Liver (tissue), 8 donors: ENCODE measurements at regions not wholly inside any gene's neighbourhood (a gene's known extent, or its start where the extent isn't known, plus 50 kb on each side); places are given as distances from the start of the nearest gene placed in this dataset.

Experiments
- DNase-seq: peaks from one replicate; pipeline ENCODE4 v3.0.0-alpha.2; 2017; ENCODE audit warnings: low spot score
- H3K27ac ChIP-seq, 2 donors: one replicate each; pipeline ENCODE4 v1.7.0; 2013; ENCODE audit warnings: inconsistent platforms in 2 of 2, low read length in 2 of 2, control low read depth in 1 of 2, low read depth in 1 of 2, mild to moderate bottlenecking in 1 of 2
- H3K27me3 ChIP-seq, 4 donors: one replicate each; pipeline versions ENCODE4 v1.6.1 to v1.7.0; 2013; ENCODE audit warnings: low read length in 3 of 4, inconsistent platforms in 1 of 4, mild to moderate bottlenecking in 1 of 4, moderate library complexity in 1 of 4; ENCODE audit not compliant: control insufficient read depth in 4 of 4, insufficient read depth in 4 of 4
- H3K36me3 ChIP-seq, 4 donors: one replicate each; pipeline versions ENCODE4 v1.6.1 to v1.7.0; 2013; ENCODE audit warnings: low read length in 3 of 4, mild to moderate bottlenecking in 3 of 4, low read depth in 1 of 4, moderate library complexity in 1 of 4; ENCODE audit not compliant: control insufficient read depth in 4 of 4, insufficient read depth in 3 of 4
- H3K4me1 ChIP-seq, 4 donors: one replicate each; pipeline versions ENCODE4 v1.6.1 to v1.7.0; 2013; ENCODE audit warnings: low read length in 3 of 4, mild to moderate bottlenecking in 3 of 4, moderate library complexity in 1 of 4; ENCODE audit not compliant: control insufficient read depth in 4 of 4, insufficient read depth in 4 of 4
- H3K4me3 ChIP-seq, 3 donors: one replicate each; pipeline versions ENCODE4 v1.6.1 to v1.7.0; 2013; ENCODE audit warnings: low read length in 3 of 3, control low read depth in 1 of 3, low read depth in 1 of 3, mild to moderate bottlenecking in 1 of 3
- H3K9ac ChIP-seq, 2 donors: one replicate each; pipeline ENCODE4 v1.7.0; 2013; ENCODE audit warnings: low read length in 2 of 2, mild to moderate bottlenecking in 2 of 2, moderate library complexity in 2 of 2, control low read depth in 1 of 2, low read depth in 1 of 2
- H3K9me3 ChIP-seq, 4 donors: one replicate each; pipeline versions ENCODE4 v1.6.1 to v1.7.0; 2013; ENCODE audit warnings: low read length in 3 of 4; ENCODE audit not compliant: control insufficient read depth in 4 of 4
- EGR1 ChIP-seq, 2 donors: IDR thresholded peaks; 2 replicates each; pipeline ENCODE4 v1.6.1; 2016 to 2018; ENCODE audit warnings: antibody characterized with exemption in 2 of 2, low read depth in 2 of 2
- FOXA1 ChIP-seq: IDR thresholded peaks from 2 replicates; pipeline ENCODE4 v1.6.1; 2016; ENCODE audit warnings: antibody characterized with exemption
- FOXA2 ChIP-seq: IDR thresholded peaks from 2 replicates; pipeline ENCODE4 v1.6.1; 2016; ENCODE audit warnings: antibody characterized with exemption
- GABPA ChIP-seq, 2 donors: IDR thresholded peaks in 1 of 2; conservative IDR thresholded peaks in 1 of 2; 2 replicates each; pipeline ENCODE4 v1.6.1; 2016; ENCODE audit warnings: antibody characterized with exemption in 2 of 2, mild to moderate bottlenecking in 1 of 2, moderate library complexity in 1 of 2
- HNF4A ChIP-seq, 2 donors: conservative IDR thresholded peaks; 2 replicates each; pipeline ENCODE4 v1.6.1; 2016; ENCODE audit warnings: antibody characterized with exemption in 2 of 2, mild to moderate bottlenecking in 2 of 2
- HNF4G ChIP-seq: IDR thresholded peaks from 2 replicates; pipeline ENCODE4 v1.6.1; 2016; ENCODE audit warnings: antibody characterized with exemption
- JUND ChIP-seq, 2 donors: IDR thresholded peaks; 2 replicates each; pipeline ENCODE4 v1.6.1; 2016; ENCODE audit warnings: antibody characterized with exemption in 2 of 2
- RAD21 ChIP-seq, 2 donors: IDR thresholded peaks; 2 replicates each; pipeline ENCODE4 v1.6.1; 2016; ENCODE audit warnings: antibody characterized with exemption in 2 of 2, mild to moderate bottlenecking in 2 of 2
- REST ChIP-seq: IDR thresholded peaks from 2 replicates; pipeline ENCODE4 v1.6.1; 2016; ENCODE audit warnings: antibody characterized with exemption, mild to moderate bottlenecking
- SP1 ChIP-seq: IDR thresholded peaks from 2 replicates; pipeline ENCODE4 v1.6.1; 2018; ENCODE audit warnings: antibody characterized with exemption, mild to moderate bottlenecking
- TAF1 ChIP-seq: conservative IDR thresholded peaks from 2 replicates; pipeline ENCODE4 v1.6.1; 2016; ENCODE audit warnings: antibody characterized with exemption, mild to moderate bottlenecking
- WGBS: extraction: QIAGEN DNeasy Blood & Tissue Kit; methylation state at CpG from one replicate; pipeline ENCODE4 v1.1.7; 2013; 5-methylcytosine and 5-hydroxymethylcytosine counted together
- TF ChIP-seq, protein P1 (sequence below): fragments of 150-350 bp; IDR thresholded peaks from 2 replicates; pipeline ENCODE4 v1.5.1; 2017; ENCODE audit warnings: improper control_type of control experiment, low read depth, low read length; ENCODE audit not compliant: missing input control
- donor health status: healthy.
- donor health status: healthy.
- donor health status: healthy.
- donor health status: healthy.
- donor health status: healthy.

GRCh38 chr16:64409783-64410210 lies 712.1 kb downstream of the CDH11 start:
- TF ChIP-seq TAF1 (no peak), JUND (IDR thresholded peaks at IDR 0.05) (no peak), HNF4A (conservative IDR thresholded peaks at IDR 0.05) (no peak), FOXA1 (no peak), SP1 (no peak), GABPA (IDR thresholded peaks at IDR 0.05 in 1 of 2, conservative IDR thresholded peaks at IDR 0.05 in 1 of 2) (no peak)
- TF ChIP-seq, protein P1, sequence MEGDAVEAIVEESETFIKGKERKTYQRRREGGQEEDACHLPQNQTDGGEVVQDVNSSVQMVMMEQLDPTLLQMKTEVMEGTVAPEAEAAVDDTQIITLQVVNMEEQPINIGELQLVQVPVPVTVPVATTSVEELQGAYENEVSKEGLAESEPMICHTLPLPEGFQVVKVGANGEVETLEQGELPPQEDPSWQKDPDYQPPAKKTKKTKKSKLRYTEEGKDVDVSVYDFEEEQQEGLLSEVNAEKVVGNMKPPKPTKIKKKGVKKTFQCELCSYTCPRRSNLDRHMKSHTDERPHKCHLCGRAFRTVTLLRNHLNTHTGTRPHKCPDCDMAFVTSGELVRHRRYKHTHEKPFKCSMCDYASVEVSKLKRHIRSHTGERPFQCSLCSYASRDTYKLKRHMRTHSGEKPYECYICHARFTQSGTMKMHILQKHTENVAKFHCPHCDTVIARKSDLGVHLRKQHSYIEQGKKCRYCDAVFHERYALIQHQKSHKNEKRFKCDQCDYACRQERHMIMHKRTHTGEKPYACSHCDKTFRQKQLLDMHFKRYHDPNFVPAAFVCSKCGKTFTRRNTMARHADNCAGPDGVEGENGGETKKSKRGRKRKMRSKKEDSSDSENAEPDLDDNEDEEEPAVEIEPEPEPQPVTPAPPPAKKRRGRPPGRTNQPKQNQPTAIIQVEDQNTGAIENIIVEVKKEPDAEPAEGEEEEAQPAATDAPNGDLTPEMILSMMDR: no peak

GRCh38 chr16:64408699-64409098 lies 713.2 kb downstream of the CDH11 start:
- DNase-seq: no peak
- H3K9me3 ChIP-seq: no peaks in the 10 kb centered on the region
- no peaks in the 10 kb centered on the region for H3K36me3 ChIP-seq
- H3K27ac ChIP-seq: no peak overlapping the region
- no peak for TF ChIP-seq JUND (IDR thresholded peaks at IDR 0.05)
- TF ChIP-seq EGR1 (IDR thresholded peaks at IDR 0.05; ENCODE audit: low read depth in 2 of 2): no peak
- no peak for TF ChIP-seq FOXA2
- no peak for TF ChIP-seq HNF4G
- TF ChIP-seq RAD21 (IDR thresholded peaks at IDR 0.05): no peak
- no peak for TF ChIP-seq FOXA1
- no peak overlapping the region for H3K4me3 ChIP-seq
- no peak overlapping the region for H3K9ac ChIP-seq
- 61% methylated on average over 1 of the region's 1 CpG for WGBS
- H3K27me3 ChIP-seq: no peaks in the 10 kb centered on the region
- no peaks in the 10 kb centered on the region for H3K4me1 ChIP-seq

More at GRCh38 chr16:64409783-64410210, 712.1 kb downstream of the CDH11 start:
- no peak overlapping the region for H3K9ac ChIP-seq
- DNase-seq: no peak
- H3K27me3 ChIP-seq: no peaks in the 10 kb centered on the region
- H3K36me3 ChIP-seq: no peaks in the 10 kb centered on the region
- no peak overlapping the region for H3K27ac ChIP-seq
- H3K4me1 ChIP-seq: no peaks in the 10 kb centered on the region
- H3K4me3 ChIP-seq: no peak overlapping the region
- 37% methylated on average over 4 of the region's 4 CpGs for WGBS
- H3K9me3 ChIP-seq: no peaks in the 10 kb centered on the region

DNA sequence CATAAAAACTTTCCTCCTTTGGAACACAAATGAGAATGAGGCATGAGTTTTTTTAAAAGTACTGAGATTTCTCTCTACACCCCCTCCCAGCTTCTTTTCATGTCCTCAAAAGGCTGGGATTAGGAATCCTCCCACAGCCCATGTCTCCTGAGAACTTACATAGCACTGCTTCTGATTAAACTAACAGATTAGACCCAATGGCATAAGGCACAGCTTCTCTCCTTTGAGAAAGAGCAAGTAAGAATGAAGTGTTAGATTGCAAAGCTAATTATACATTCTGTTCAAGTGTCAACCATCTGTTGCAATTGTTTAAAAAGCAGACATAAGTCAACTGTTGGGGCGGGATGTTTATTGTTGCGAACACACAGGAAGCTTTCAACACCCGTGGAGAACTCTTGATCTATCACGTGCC lies 715.1 kb downstream of the CDH11 start:
- H3K9ac ChIP-seq: no peak overlapping the region
- no peaks in the 10 kb centered on the region for H3K9me3 ChIP-seq
- no peak overlapping the region for H3K4me3 ChIP-seq
- WGBS: 13% methylated on average over 4 of the region's 4 CpGs
- H3K27me3 ChIP-seq: no peaks in the 10 kb centered on the region
- H3K36me3 ChIP-seq: no peaks in the 10 kb centered on the region
- no peaks in the 10 kb centered on the region for H3K4me1 ChIP-seq
- H3K27ac ChIP-seq: no peak overlapping the region
- TF ChIP-seq REST: no peak
- DNase-seq: no peak
